Stimulated activated CD8-positive, alpha-beta memory T cell treated with anti-CD3 and anti-CD28 coated beads, Interleukin-15, amount 100 ng/mL, for 24 hours (primary cell): ENCODE measurements at regions not wholly inside any gene's neighbourhood (a gene's known extent, or its start where the extent isn't known, plus 50 kb on each side); places are given as distances from the start of the nearest gene placed in this dataset.
"Not testable (repeated sequence)": the region's sequence is repeated elsewhere in the genome, so short reads cannot be mapped to it uniquely, and the experiment has no call there.

ENCODE experiments used
- DNase-seq: peaks from one replicate; pipeline ENCODE4 v3.0.0-alpha.2; 2020; ENCODE audit warnings: low read depth

- DNase-seq: not testable (repeated sequence)
These were observed 104.8 kb upstream of the WIPF3 start for GRCh38 chr7:29701540-29701939.

- not testable (repeated sequence) for DNase-seq
These were observed 102.5 kb upstream of the WIPF3 start for GRCh38 chr7:29703830-29704229.

GRCh38 chr7:29709002-29709401, 97.3 kb upstream of the WIPF3 start:
- DNase-seq: not testable (repeated sequence)

- not testable (repeated sequence) for DNase-seq
These were observed 83.2 kb upstream of the WIPF3 start for GRCh38 chr7:29723127-29723526.

GRCh38 chr7:29723599-29723998, 82.7 kb upstream of the WIPF3 start:
- no peak for DNase-seq

- DNase-seq: not testable (repeated sequence)
These were observed 76.7 kb upstream of the WIPF3 start for GRCh38 chr7:29729534-29730165.

- no peak for DNase-seq
These were observed 72.0 kb upstream of the WIPF3 start for GRCh38 chr7:29734246-29734731.

GRCh38 chr7:29747645-29748245, 58.6 kb upstream of the WIPF3 start:
- DNase-seq: not testable (repeated sequence)

- no peak for DNase-seq
These were observed 57.8 kb upstream of the WIPF3 start for GRCh38 chr7:29748286-29749099.

- no peak for DNase-seq
These were observed 56.5 kb upstream of the WIPF3 start for GRCh38 chr7:29749701-29750321.

GRCh38 chr7:29750373-29750940, 55.9 kb upstream of the WIPF3 start:
- DNase-seq: not testable (repeated sequence)

- not testable (repeated sequence) for DNase-seq
These were observed 55.3 kb upstream of the WIPF3 start for GRCh38 chr7:29751012-29751411.

- DNase-seq: no peak
These were observed 51.3 kb upstream of the WIPF3 start for GRCh38 chr7:29754874-29755490.
